PC-9 (cell line): ENCODE measurements at regions not wholly inside any gene's neighbourhood (a gene's known extent, or its start where the extent isn't known, plus 50 kb on each side); places are given as distances from the start of the nearest gene placed in this dataset.
A peak's percentile ranks its signal among the peaks of the same experiment; 100 is the strongest.

Source experiments
- BruUV-seq: library from RNA; stranded (reverse); fragments of 400-500 nt; replicated peaks from 2 replicates; lab custom pipeline; 2021; lab: Mats Ljungman, UMichigan
- CTCF ChIA-PET: fragments of 300-600 bp; sonication (Branson Sonifier 250); formaldehyde crosslinking; loops from one replicate; lab custom pipeline; 2022; ENCODE audit warnings: antibody characterized with exemption; lab: Charles Lee
- POLR2A ChIA-PET: fragments of 300-600 bp; sonication (Branson Sonifier 250); formaldehyde crosslinking; loops from one replicate; lab custom pipeline; 2022; ENCODE audit warnings: antibody characterized with exemption; ENCODE audit not compliant: unreplicated experiment; lab: Charles Lee
- DNase-seq, 2 experiments: peaks; one replicate each; pipeline versions ENCODE4 v3.0.0 to v3.0.0-alpha.2; 2015 to 2022; ENCODE audit warnings: mixed read lengths in 1 of 2
- H2AFZ ChIP-seq: fragments of 200-600 bp; sonication (generic); 2 replicates; pipeline ENCODE4 v1.8.1; 2017; ENCODE audit warnings: antibody characterized with exemption
- H3F3A ChIP-seq: fragments of 200-600 bp; sonication (generic); 2 replicates; pipeline ENCODE4 v1.8.1; 2017; ENCODE audit warnings: antibody characterized with exemption, mild to moderate bottlenecking, low read depth; ENCODE audit not compliant: insufficient read depth
- H3K27ac ChIP-seq: fragments of 200-600 bp; sonication (generic); 2 replicates; pipeline ENCODE4 v1.6.1; 2016; ENCODE audit warnings: mixed run types
- H3K27me3 ChIP-seq: fragments of 200-600 bp; sonication (generic); 2 replicates; pipeline ENCODE4 v1.6.1; 2016; ENCODE audit warnings: low read depth, mixed run types; ENCODE audit not compliant: insufficient read depth
- H3K36me3 ChIP-seq: fragments of 200-600 bp; sonication (generic); 2 replicates; pipeline ENCODE4 v1.6.1; 2016; ENCODE audit warnings: low read depth, mixed run types
- H3K4me1 ChIP-seq: fragments of 200-600 bp; sonication (generic); replicated peaks from 2 replicates; pipeline ENCODE4 v1.6.1; 2016; ENCODE audit warnings: mixed run types; ENCODE audit not compliant: insufficient read depth
- H3K4me2 ChIP-seq: fragments of 200-600 bp; sonication (generic); 2 replicates; pipeline ENCODE4 v1.6.1; 2017; ENCODE audit warnings: mixed run types
- H3K4me3 ChIP-seq: fragments of 200-600 bp; sonication (generic); 2 replicates; pipeline ENCODE4 v1.6.1; 2016; ENCODE audit warnings: mixed run types
- H3K79me2 ChIP-seq: fragments of 200-600 bp; sonication (generic); 2 replicates; pipeline ENCODE4 v1.6.1; 2017; ENCODE audit warnings: low read depth, mixed run types
- H3K9me2 ChIP-seq: fragments of 200-600 bp; sonication (generic); 2 replicates; pipeline ENCODE4 v1.8.1; 2017; ENCODE audit warnings: mild to moderate bottlenecking; ENCODE audit not compliant: insufficient read depth
- H3K9me3 ChIP-seq: fragments of 200-600 bp; sonication (generic); 2 replicates; pipeline ENCODE4 v1.8.1; 2016; ENCODE audit warnings: low read depth; ENCODE audit not compliant: insufficient read depth
- H4K20me1 ChIP-seq: fragments of 200-600 bp; sonication (generic); 2 replicates; pipeline ENCODE4 v1.8.1; 2017; ENCODE audit not compliant: insufficient read depth
- EZH2 ChIP-seq: fragments of 200-600 bp; sonication (generic); IDR thresholded peaks from 2 replicates; pipeline ENCODE4 v1.8.0; 2017; ENCODE audit warnings: antibody characterized with exemption, low read depth
- intact Hi-C: fragments of 100-400 bp; cut with micrococcal nuclease; formaldehyde crosslinking; loops from one replicate; pipeline ENCODE4 v1.10.0; 2022; ENCODE audit not compliant: unreplicated experiment
- TF ChIP-seq, protein P1 (sequence below): fragments of 200-600 bp; sonication (generic); conservative IDR thresholded peaks from 2 replicates; pipeline ENCODE4 v1.6.1; 2017; ENCODE audit warnings: mixed run types, antibody characterized with exemption, mild to moderate bottlenecking, moderate library complexity

DNA sequence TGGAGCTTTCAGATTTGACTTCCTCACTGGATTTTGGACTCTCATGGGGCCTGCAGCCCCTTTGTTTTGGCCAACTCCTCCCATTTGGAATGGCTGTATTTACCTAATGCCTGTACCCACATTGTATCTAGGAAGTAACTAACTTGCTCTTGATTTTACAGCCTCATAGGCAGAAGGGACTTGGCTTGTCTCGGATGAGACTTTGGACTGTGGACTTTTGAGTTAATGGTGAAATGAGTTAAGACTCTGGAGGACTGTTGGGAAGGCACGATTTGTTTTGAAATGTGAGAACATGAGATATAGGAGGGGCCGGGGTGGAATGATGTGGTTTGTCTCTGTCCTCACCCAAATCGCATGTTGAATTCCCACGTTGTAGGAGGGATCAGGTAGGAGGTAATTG, 233.4 kb upstream of the GALNT5 start:
- no peak overlapping the region for H3K4me2 ChIP-seq
- BruUV-seq, result no TSS peak
- intact Hi-C loops, result no loop called here
- no peaks in the 10 kb centered on the region for H4K20me1 ChIP-seq
- H3K27me3 ChIP-seq, result no peaks in the 10 kb centered on the region
- no peaks in the 10 kb centered on the region for H3K4me1 ChIP-seq
- no peak overlapping the region for H3K4me3 ChIP-seq
- H3K27ac ChIP-seq, result no peak overlapping the region
- ChIA-PET CTCF (no interaction called here), POLR2A (no interaction called here)
- no peaks in the 10 kb centered on the region for H3K9me2 ChIP-seq
- H3K36me3 ChIP-seq, result no peaks in the 10 kb centered on the region
- no peaks in the 10 kb centered on the region for H3K9me3 ChIP-seq
- no peaks in the 10 kb centered on the region for H3F3A ChIP-seq
- DNase-seq, result no peak
- no peaks in the 10 kb centered on the region for H3K79me2 ChIP-seq
- no peak overlapping the region for H2AFZ ChIP-seq
- no peak for TF ChIP-seq EZH2
- TF ChIP-seq, protein P1, sequence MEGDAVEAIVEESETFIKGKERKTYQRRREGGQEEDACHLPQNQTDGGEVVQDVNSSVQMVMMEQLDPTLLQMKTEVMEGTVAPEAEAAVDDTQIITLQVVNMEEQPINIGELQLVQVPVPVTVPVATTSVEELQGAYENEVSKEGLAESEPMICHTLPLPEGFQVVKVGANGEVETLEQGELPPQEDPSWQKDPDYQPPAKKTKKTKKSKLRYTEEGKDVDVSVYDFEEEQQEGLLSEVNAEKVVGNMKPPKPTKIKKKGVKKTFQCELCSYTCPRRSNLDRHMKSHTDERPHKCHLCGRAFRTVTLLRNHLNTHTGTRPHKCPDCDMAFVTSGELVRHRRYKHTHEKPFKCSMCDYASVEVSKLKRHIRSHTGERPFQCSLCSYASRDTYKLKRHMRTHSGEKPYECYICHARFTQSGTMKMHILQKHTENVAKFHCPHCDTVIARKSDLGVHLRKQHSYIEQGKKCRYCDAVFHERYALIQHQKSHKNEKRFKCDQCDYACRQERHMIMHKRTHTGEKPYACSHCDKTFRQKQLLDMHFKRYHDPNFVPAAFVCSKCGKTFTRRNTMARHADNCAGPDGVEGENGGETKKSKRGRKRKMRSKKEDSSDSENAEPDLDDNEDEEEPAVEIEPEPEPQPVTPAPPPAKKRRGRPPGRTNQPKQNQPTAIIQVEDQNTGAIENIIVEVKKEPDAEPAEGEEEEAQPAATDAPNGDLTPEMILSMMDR, result no peak

DNA sequence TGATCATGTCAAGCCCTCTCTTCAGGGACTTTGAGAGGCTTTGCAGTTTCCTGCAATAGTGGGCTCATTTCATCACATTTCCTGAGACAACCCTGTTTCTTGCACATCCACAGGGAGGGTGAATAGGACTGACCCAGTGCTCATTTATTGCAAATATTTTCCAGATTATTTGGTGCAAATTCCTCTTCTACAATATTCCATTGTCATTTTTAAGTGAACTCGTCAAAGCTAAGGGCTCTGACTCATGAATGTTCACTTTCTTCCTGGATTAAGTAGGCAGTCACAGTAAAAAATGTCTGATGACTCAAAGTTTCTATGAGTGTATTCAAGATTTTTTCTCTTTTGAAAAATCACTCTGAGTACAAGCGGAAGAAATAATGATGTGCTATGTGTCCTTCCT, 225.5 kb upstream of the GALNT5 start:
- Histone ChIP-seq H3K27ac (no peak overlapping the region), H3K9me2 (no peaks in the 10 kb centered on the region), H3K27me3 (no peaks in the 10 kb centered on the region), H3K4me2 (no peak overlapping the region), H3K4me3 (no peak overlapping the region), H3K9me3 (peaks cover 3% of the 10 kb centered on the region; the same call in 1 of the 2 replicates), H2AFZ (no peak overlapping the region), H3K36me3 (no peaks in the 10 kb centered on the region), H3K4me1 (no peaks in the 10 kb centered on the region), H4K20me1 (no peaks in the 10 kb centered on the region), H3F3A (no peaks in the 10 kb centered on the region), H3K79me2 (no peaks in the 10 kb centered on the region)
- no TSS peak for BruUV-seq
- TF ChIP-seq EZH2, result no peak
- TF ChIP-seq, protein P1, result no peak
- intact Hi-C loops, result no loop called here
- peak; percentile 6 to 53 for DNase-seq
- ChIA-PET CTCF (no interaction called here), POLR2A (no interaction called here)

DNA sequence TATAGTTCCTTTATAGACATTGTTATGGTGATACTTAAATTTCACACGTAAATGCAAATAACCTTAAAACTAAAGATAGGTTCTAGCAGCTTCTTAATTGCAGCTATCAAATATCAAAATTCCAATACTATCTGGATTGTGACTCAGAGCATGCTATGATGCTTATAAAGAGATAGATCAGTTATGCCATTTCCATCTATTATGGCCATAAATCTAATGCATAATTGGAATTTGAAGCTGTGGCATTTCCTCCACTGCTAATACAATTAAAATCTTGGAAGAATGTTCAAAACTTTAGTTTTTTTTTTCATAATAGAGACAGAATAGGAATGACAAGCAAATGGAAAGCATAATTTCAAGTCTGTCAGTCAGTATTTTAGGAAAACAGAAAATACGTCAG, 220.8 kb upstream of the GALNT5 start:
- Histone ChIP-seq H3K79me2 (no peaks in the 10 kb centered on the region), H3F3A (no peaks in the 10 kb centered on the region), H3K4me3 (no peak overlapping the region), H3K4me2 (no peak overlapping the region), H3K36me3 (no peaks in the 10 kb centered on the region), H3K27ac (no peak overlapping the region), H3K9me2 (no peaks in the 10 kb centered on the region), H2AFZ (no peak overlapping the region), H3K27me3 (no peaks in the 10 kb centered on the region), H4K20me1 (no peaks in the 10 kb centered on the region), H3K9me3 (peaks cover 3% of the 10 kb centered on the region; the same call in 1 of the 2 replicates), H3K4me1 (no peaks in the 10 kb centered on the region)
- TF ChIP-seq EZH2, result no peak
- TF ChIP-seq, protein P1, result no peak
- intact Hi-C loops, result no loop called here
- CTCF ChIA-PET, result no interaction called here
- BruUV-seq, result no TSS peak
- DNase-seq, result no peak
- POLR2A ChIA-PET, result interaction anchor here (0.6 kb wide), 1 partner anchor 12 kb away, joined by 9 read pairs; no protein-coding TSS in a partner anchor
